HEK293 (cell line): ENCODE measurements at regions not wholly inside any gene's neighbourhood (a gene's known extent, or its start where the extent isn't known, plus 50 kb on each side); places are given as distances from the start of the nearest gene placed in this dataset.
"Not testable (repeated sequence)": the region's sequence is repeated elsewhere in the genome, so short reads cannot be mapped to it uniquely, and the experiment has no call there.

ENCODE experiments used
- SETDB1 ChIP-seq: IDR thresholded peaks from one replicate; pipeline ENCODE4 v1.6.1; 2017; ENCODE audit warnings: mild to moderate bottlenecking, low read length, moderate library complexity, mixed read lengths; ENCODE audit not compliant: insufficient read length
- ZNF10 ChIP-seq: fragments of 450-650 bp; formaldehyde crosslinking; IDR thresholded peaks from 2 replicates; pipeline ENCODE4 v1.5.1; 2017; ENCODE audit warnings: missing biosample characterization, missing genetic modification characterization

GRCh38 chr4:142897518-142897917 lies 51.4 kb upstream of the INPP4B start:
- TF ChIP-seq SETDB1; ZNF10 (tag by site-specific recombination): not testable (repeated sequence)
